ENCODE measurements at regions not wholly inside any gene's neighbourhood (a gene's known extent, or its start where the extent isn't known, plus 50 kb on each side); places are given as distances from the start of the nearest gene placed in this dataset.

- Histone ChIP-seq H3K36me3 (replicated peaks in 1 of 2) (no peaks in the 10 kb centered on the region), H3K4me1 (replicated peaks in 1 of 2) (no peaks in the 10 kb centered on the region), H3K4me3 (no peak overlapping the region), H3K27me3 (no peaks in the 10 kb centered on the region), H3K9me3 (replicated peaks in 1 of 3) (no peaks in the 10 kb centered on the region), H3K27ac (no peak overlapping the region)
- DNase-seq: no peak
- TF ChIP-seq POLR2A (IDR thresholded peaks at IDR 0.05): no peak
- no peak for TF ChIP-seq CTCF (IDR thresholded peaks at IDR 0.05)
- 63 to 85% (median 79%) methylated on average over 2 of the region's 2 CpGs for WGBS, 4 donors
- intact Hi-C loops (cut with DNase I): no loop called here
Observed at GRCh38 chr15:94535298-94536048, 304.1 kb downstream of the MCTP2 start.

- H3K27ac ChIP-seq: no peak overlapping the region
- 23 to 56% (median 43%) methylated on average over 3 of the region's 3 CpGs for WGBS, 4 donors
Observed at GRCh38 chr15:94536549-94536948, 305.2 kb downstream of the MCTP2 start.

DNA sequence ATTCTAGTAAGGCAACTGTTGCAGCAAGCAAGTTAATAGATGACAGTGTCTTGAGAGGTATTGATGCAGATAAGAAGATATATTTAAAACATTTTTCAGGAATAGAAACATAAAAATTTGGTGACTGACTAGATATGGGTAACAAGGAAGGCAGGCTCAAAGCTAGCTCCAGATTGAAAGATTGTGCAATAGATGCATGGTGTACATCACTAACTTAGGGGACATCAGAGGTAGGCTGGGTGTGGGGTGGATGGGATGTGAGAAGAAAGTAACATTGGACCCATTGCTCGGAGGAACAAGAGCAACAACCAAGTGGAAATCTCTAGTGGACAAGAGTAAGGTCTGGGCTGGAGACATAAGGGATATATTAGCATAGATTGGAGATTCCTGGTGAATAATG lies 306.9 kb downstream of the MCTP2 start:
- H3K4me3 ChIP-seq: no peak overlapping the region
- no peaks in the 10 kb centered on the region for H3K9me3 ChIP-seq (replicated peaks in 1 of 3)
- TF ChIP-seq POLR2A (IDR thresholded peaks at IDR 0.05): no peak
- no peak for TF ChIP-seq CTCF (IDR thresholded peaks at IDR 0.05)
- 0 to 35% (median 17%) methylated on average over 1 of the region's 1 CpG for WGBS, 4 donors
- no peaks in the 10 kb centered on the region for H3K36me3 ChIP-seq (replicated peaks in 1 of 2)
- intact Hi-C loops (cut with DNase I): no loop called here
- H3K27ac ChIP-seq: no peak overlapping the region
- DNase-seq: no peak
- H3K27me3 ChIP-seq: no peaks in the 10 kb centered on the region
- H3K4me1 ChIP-seq (replicated peaks in 1 of 2): no peaks in the 10 kb centered on the region

More at GRCh38 chr15:94536549-94536948, 305.2 kb downstream of the MCTP2 start:
- no peaks in the 10 kb centered on the region for H3K36me3 ChIP-seq (replicated peaks in 1 of 2)
- H3K4me3 ChIP-seq: no peak overlapping the region
- intact Hi-C loops (cut with DNase I): no loop called here
- TF ChIP-seq POLR2A (IDR thresholded peaks at IDR 0.05) (no peak), CTCF (IDR thresholded peaks at IDR 0.05) (no peak)
- no peaks in the 10 kb centered on the region for H3K9me3 ChIP-seq (replicated peaks in 1 of 3)
- no peak for DNase-seq
- H3K4me1 ChIP-seq (replicated peaks in 1 of 2): no peaks in the 10 kb centered on the region
- H3K27me3 ChIP-seq: no peaks in the 10 kb centered on the region

DNA sequence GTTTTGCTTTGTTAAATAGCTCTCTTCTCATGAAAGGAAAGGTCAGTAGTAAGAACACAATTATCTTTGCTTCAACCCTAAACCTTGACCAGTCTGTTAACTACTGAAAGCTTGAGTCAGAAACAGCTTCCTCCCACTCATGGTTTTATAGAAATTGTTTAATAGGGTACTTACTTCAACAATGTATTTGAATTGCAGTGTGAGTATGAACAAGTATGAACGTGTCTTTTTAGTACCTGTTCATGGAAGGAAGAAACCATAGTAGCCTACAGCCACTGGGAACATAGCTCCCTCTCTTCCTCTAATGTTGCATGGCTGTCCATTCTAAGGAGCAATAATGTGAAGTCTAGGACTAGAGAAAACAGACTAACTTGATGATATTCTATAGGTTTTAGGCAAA lies 311.0 kb downstream of the MCTP2 start:
- intact Hi-C loops (cut with DNase I): no loop called here
- Histone ChIP-seq H3K27me3 (no peaks in the 10 kb centered on the region), H3K4me1 (replicated peaks in 1 of 2) (no peaks in the 10 kb centered on the region), H3K36me3 (replicated peaks in 1 of 2) (no peaks in the 10 kb centered on the region), H3K27ac (no peak overlapping the region), H3K4me3 (no peak overlapping the region), H3K9me3 (replicated peaks in 1 of 3) (no peaks in the 10 kb centered on the region)
- DNase-seq: no peak
- TF ChIP-seq CTCF (IDR thresholded peaks at IDR 0.05): no peak
- TF ChIP-seq POLR2A (IDR thresholded peaks at IDR 0.05): no peak
- 30 to 63% (median 56%) methylated on average over 1 of the region's 1 CpG for WGBS, 4 donors
